ENCODE measurements at regions not wholly inside any gene's neighbourhood (a gene's known extent, or its start where the extent isn't known, plus 50 kb on each side); places are given as distances from the start of the nearest gene placed in this dataset.

- TF ChIP-seq CHD1 (IDR thresholded peaks at IDR 0.05; ENCODE audit: low read depth, low read length), result no peak
- TF ChIP-seq TBP (IDR thresholded peaks at IDR 0.05; ENCODE audit: low read depth, low read length), result no peak
- no peak for TF ChIP-seq GABPA (IDR thresholded peaks at IDR 0.05; ENCODE audit: borderline replicate concordance, insufficient read depth, low read length)
- TF ChIP-seq JUN (IDR thresholded peaks at IDR 0.05; ENCODE audit: low read depth, low read length), result no peak
Observed at GRCh38 chr5:19352120-19352519, 635.9 kb downstream of the CDH18 start (continued).

All from H1 (cell line).